Transverse colon (tissue), 4 donors: ENCODE measurements at regions not wholly inside any gene's neighbourhood (a gene's known extent, or its start where the extent isn't known, plus 50 kb on each side); places are given as distances from the start of the nearest gene placed in this dataset.

Experiments
- DNase-seq: peaks from one replicate; pipeline ENCODE4 v3.0.0-alpha.2; 2019
- H3K27ac ChIP-seq, 4 donors: fragments of 200-600 bp; sonication (generic); 2 replicates each; pipeline ENCODE4 v1.5.1; 2016 to 2018; ENCODE audit warnings: inconsistent platforms in 4 of 4
- H3K27me3 ChIP-seq: fragments of 200-600 bp; sonication (generic); 2 replicates; pipeline ENCODE4 v1.5.1; 2017; ENCODE audit warnings: inconsistent platforms
- H3K36me3 ChIP-seq, 4 donors: fragments of 200-600 bp; sonication (generic); 2 replicates each; pipeline ENCODE4 v1.5.1; 2017 to 2019; ENCODE audit warnings: inconsistent platforms in 4 of 4
- H3K4me1 ChIP-seq, 4 donors: fragments of 200-600 bp; sonication (generic); 2 replicates each; pipeline ENCODE4 v1.5.1; 2017 to 2020; ENCODE audit warnings: inconsistent platforms in 4 of 4
- H3K4me3 ChIP-seq, 4 donors: fragments of 200-600 bp; sonication (generic); 1 replicate in 1 of 4; 2 replicates in 3 of 4; pipeline versions ENCODE4 v1.5.1 to v1.6.1; 2017 to 2019; ENCODE audit warnings: inconsistent platforms in 4 of 4
- H3K9me3 ChIP-seq, 2 donors: fragments of 200-600 bp; sonication (generic); 2 replicates each; pipeline ENCODE4 v1.5.1; 2017 to 2019; ENCODE audit warnings: inconsistent platforms in 2 of 2
- EP300 ChIP-seq: sonication (generic); formaldehyde crosslinking; IDR thresholded peaks from one replicate; pipeline ENCODE4 v1.6.1; 2017; ENCODE audit warnings: antibody characterized with exemption, low read depth
- POLR2A ChIP-seq: fragments of 450-650 bp; IDR thresholded peaks from one replicate; pipeline ENCODE4 v1.6.1; 2016; ENCODE audit warnings: antibody characterized with exemption, mild to moderate bottlenecking, moderate library complexity
- POLR2AphosphoS5 ChIP-seq, 3 donors: sonication (generic); formaldehyde crosslinking; IDR thresholded peaks; one replicate each; pipeline ENCODE4 v1.6.1; 2016; ENCODE audit warnings: antibody characterized with exemption in 3 of 3
- WGBS, 2 donors: methylation state at CpG; one replicate each; pipeline ENCODE4 v1.1.5; 2018; ENCODE audit warnings: low coverage in 1 of 2; 5-methylcytosine and 5-hydroxymethylcytosine counted together
- in situ Hi-C, 4 donors: fragments of 200-750 bp; cut with MboI; loops; one replicate each; pipeline versions ENCODE4 v1.15.0 to v1.15.1; 2017; ENCODE audit warnings: low sequenced_read_pairs in 3 of 4, low pct_ligation_motif_present in 1 of 4, low pct_unique_long_range_greater_than_20kb in 1 of 4
- intact Hi-C: fragments of 100-400 bp; cut with DNase I; formaldehyde crosslinking; loops from one replicate; pipeline ENCODE4 v1.15.1; 2023; ENCODE audit warnings: low total_unique reads
- TF ChIP-seq, protein P1 (sequence below), 5 experiments: fragments of 200-600 bp in 3 of 5; fragments of 450-650 bp in 2 of 5; sonication (generic) in 3 of 5; IDR thresholded peaks; 1 replicate in 2 of 5; 2 replicates in 3 of 5; pipeline ENCODE4 v1.5.1; 2016 to 2017; ENCODE audit warnings: antibody characterized with exemption in 5 of 5, inconsistent platforms in 3 of 5, mild to moderate bottlenecking in 2 of 5, moderate library complexity in 1 of 5

DNA sequence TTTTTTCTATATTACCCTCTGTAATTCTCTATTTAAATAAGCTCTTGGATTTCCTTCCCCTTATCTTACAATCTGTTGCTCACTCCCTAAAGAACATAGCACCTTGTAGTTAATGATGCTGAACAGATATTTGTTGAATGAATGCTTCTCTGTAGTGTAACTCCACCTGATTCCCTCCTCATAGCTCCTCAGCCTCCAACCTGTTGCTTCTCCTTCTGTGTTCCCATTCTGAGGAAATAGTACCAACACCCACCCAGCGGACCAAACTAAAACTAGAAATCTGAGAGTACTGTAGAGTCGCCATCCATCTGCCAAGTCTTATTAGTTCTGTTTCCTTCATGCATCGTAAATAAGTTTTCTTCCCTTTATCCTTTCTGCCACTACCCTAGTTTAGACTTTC lies 55.5 kb upstream of the GNB4 start:
- 87% methylated on average over 3 of the region's 3 CpGs for WGBS, 2 donors
- no peaks in the 10 kb centered on the region for H3K4me1 ChIP-seq
- TF ChIP-seq POLR2A (no peak), EP300 (no peak), POLR2AphosphoS5 (IDR thresholded peaks at IDR 0.05) (no peak)
- TF ChIP-seq, protein P1, sequence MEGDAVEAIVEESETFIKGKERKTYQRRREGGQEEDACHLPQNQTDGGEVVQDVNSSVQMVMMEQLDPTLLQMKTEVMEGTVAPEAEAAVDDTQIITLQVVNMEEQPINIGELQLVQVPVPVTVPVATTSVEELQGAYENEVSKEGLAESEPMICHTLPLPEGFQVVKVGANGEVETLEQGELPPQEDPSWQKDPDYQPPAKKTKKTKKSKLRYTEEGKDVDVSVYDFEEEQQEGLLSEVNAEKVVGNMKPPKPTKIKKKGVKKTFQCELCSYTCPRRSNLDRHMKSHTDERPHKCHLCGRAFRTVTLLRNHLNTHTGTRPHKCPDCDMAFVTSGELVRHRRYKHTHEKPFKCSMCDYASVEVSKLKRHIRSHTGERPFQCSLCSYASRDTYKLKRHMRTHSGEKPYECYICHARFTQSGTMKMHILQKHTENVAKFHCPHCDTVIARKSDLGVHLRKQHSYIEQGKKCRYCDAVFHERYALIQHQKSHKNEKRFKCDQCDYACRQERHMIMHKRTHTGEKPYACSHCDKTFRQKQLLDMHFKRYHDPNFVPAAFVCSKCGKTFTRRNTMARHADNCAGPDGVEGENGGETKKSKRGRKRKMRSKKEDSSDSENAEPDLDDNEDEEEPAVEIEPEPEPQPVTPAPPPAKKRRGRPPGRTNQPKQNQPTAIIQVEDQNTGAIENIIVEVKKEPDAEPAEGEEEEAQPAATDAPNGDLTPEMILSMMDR (IDR thresholded peaks at IDR 0.05), result no peak
- DNase-seq, result no peak
- H3K27me3 ChIP-seq, result no peaks in the 10 kb centered on the region
- no peak overlapping the region for H3K27ac ChIP-seq
- H3K4me3 ChIP-seq, result no peak overlapping the region
- in situ Hi-C loops, result no loop called here
- H3K36me3 ChIP-seq, result no peaks in the 10 kb centered on the region
- intact Hi-C loops, result no loop called here
- H3K9me3 ChIP-seq, result no peaks in the 10 kb centered on the region

DNA sequence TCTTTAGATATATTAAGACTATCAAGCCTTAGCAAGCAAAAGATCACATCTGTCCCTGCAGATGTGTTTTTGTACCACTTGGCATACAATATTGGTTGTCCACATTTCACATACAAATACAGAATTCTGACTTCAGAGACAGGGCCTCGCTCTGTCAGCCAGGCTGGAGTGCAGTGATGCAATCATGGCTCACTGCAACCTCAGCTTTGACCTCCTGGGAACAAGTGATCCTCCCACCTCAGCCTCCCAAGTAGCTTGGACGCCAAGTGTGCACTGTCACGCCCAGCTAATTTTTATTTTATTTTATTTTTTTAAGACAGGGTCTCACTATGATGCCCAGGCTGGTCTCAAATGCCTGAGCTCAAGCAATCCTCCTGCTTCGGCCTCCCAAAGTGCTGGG lies 53.0 kb upstream of the ACTL6A start:
- 80 to 89% methylated on average over 4 of the region's 4 CpGs for WGBS, 2 donors
- Histone ChIP-seq H3K27ac (no peak overlapping the region), H3K27me3 (no peaks in the 10 kb centered on the region), H3K9me3 (no peaks in the 10 kb centered on the region), H3K36me3 (no peaks in the 10 kb centered on the region), H3K4me3 (no peak overlapping the region), H3K4me1 (no peaks in the 10 kb centered on the region)
- in situ Hi-C loops, result no loop called here
- no peak for DNase-seq
- TF ChIP-seq EP300, result no peak
- TF ChIP-seq, protein P1 (IDR thresholded peaks at IDR 0.05), result no peak
- TF ChIP-seq POLR2A, result no peak
- TF ChIP-seq POLR2AphosphoS5 (IDR thresholded peaks at IDR 0.05), result no peak
- intact Hi-C loops, result no loop called here

DNA sequence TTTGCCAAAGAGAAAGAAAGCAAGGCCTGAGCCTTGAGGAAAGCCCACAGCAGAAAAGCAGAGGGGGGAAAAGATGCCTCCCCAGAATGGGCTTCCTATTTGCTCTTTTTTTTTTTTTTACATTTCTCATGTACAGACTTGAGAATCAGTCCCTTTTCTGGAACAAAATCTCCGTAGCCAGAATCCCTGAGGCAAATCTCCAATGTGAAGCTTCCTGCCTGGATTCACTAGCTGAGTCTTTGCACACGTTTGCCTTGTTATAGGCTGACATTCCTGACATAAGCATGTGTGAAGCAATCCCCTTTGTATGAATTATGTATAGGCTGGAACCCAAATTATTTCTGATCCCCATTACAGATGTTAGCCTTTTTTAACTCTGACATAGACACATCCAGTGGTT lies 52.2 kb upstream of the ACTL6A start:
- in situ Hi-C loops (no loop called here), intact Hi-C loops (no loop called here)
- TF ChIP-seq, protein P1 (IDR thresholded peaks at IDR 0.05), result no peak
- TF ChIP-seq EP300 (no peak), POLR2AphosphoS5 (IDR thresholded peaks at IDR 0.05) (no peak), POLR2A (no peak)
- WGBS, 2 donors, result 60 to 66% methylated on average over 2 of the region's 2 CpGs
- Histone ChIP-seq H3K36me3 (no peaks in the 10 kb centered on the region), H3K4me3 (no peak overlapping the region), H3K27ac (no peak overlapping the region), H3K27me3 (no peaks in the 10 kb centered on the region), H3K4me1 (no peaks in the 10 kb centered on the region), H3K9me3 (no peaks in the 10 kb centered on the region)
- no peak for DNase-seq

DNA sequence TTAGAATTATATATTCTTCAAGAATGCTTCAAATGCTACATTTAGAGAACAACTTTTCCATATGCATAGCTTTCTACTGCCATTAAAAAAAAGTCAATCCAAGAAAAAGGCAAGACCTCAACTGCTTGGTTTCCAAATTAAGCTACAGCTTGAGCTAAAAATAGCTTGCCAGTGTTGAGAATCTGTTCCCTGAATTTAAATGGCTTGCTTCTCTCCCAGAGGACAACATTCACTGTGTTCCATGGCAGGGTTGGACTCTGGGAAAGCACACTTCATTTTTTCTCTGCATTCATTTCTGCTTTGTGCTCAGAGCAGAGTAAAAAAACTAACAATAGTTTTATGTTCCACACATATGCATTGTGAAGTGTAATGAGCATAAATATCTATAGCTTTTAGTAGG lies 50.3 kb upstream of the ACTL6A start:
- in situ Hi-C loops (no loop called here), intact Hi-C loops (no loop called here)
- TF ChIP-seq, protein P1 (IDR thresholded peaks at IDR 0.05), result no peak
- TF ChIP-seq POLR2A (no peak), EP300 (no peak)

More for the DNA sequence above, 50.3 kb upstream of the ACTL6A start:
- DNase-seq, result no peak
- Histone ChIP-seq H3K36me3 (no peaks in the 10 kb centered on the region), H3K9me3 (no peaks in the 10 kb centered on the region), H3K27ac (no peak overlapping the region), H3K4me1 (no peaks in the 10 kb centered on the region), H3K4me3 (no peak overlapping the region), H3K27me3 (no peaks in the 10 kb centered on the region)
